GM12878 (cell line): ENCODE measurements at regions not wholly inside any gene's neighbourhood (a gene's known extent, or its start where the extent isn't known, plus 50 kb on each side); places are given as distances from the start of the nearest gene placed in this dataset.
"Not testable (repeated sequence)": the region's sequence is repeated elsewhere in the genome, so short reads cannot be mapped to it uniquely, and the experiment has no call there.

Experiments used
- CTCF ChIP-seq, 3 experiments: IDR thresholded peaks in 2 of 3; conservative IDR thresholded peaks in 1 of 3; 2 replicates each; pipeline ENCODE4 v1.5.1; 2011; ENCODE audit warnings: low read depth in 3 of 3, low read length in 3 of 3, mild to moderate bottlenecking in 3 of 3, control low read depth in 2 of 3, moderate library complexity in 2 of 3, inconsistent platforms in 1 of 3, mixed read lengths in 1 of 3; ENCODE audit not compliant: control insufficient read depth in 2 of 3, insufficient read depth in 1 of 3; ENCODE audit errors: extremely low read depth in 1 of 3
- EP300 ChIP-seq, 2 experiments: fragments of 150-350 bp in 1 of 2; IDR thresholded peaks; 2 replicates each; pipeline ENCODE4 v1.6.1; 2011 to 2012; ENCODE audit warnings: low read depth in 2 of 2, low read length in 2 of 2, borderline replicate concordance in 1 of 2, improper control_type of control experiment in 1 of 2, inconsistent platforms in 1 of 2; ENCODE audit not compliant: control insufficient read depth in 1 of 2
- NFIC ChIP-seq: IDR thresholded peaks from 2 replicates; pipeline ENCODE4 v1.6.1; 2012; ENCODE audit warnings: low read depth, mild to moderate bottlenecking, inconsistent platforms, low read length, moderate library complexity
- NFYB ChIP-seq: IDR thresholded peaks from 2 replicates; pipeline ENCODE4 v1.6.1; 2011; ENCODE audit warnings: low read depth, mild to moderate bottlenecking, low read length, improper control_type of control experiment, moderate library complexity; ENCODE audit not compliant: insufficient read depth
- NR2F1 ChIP-seq: fragments of 450-650 bp; conservative IDR thresholded peaks from 2 replicates; pipeline ENCODE4 v1.6.1; 2017; ENCODE audit warnings: mild to moderate bottlenecking
- PBX3 ChIP-seq: IDR thresholded peaks from 2 replicates; pipeline ENCODE4 v1.6.1; 2011; ENCODE audit warnings: mild to moderate bottlenecking, low read depth, low read length, moderate library complexity; ENCODE audit not compliant: insufficient replicate concordance
- POLR2A ChIP-seq: IDR thresholded peaks from 2 replicates; pipeline ENCODE4 v1.6.1; 2011; ENCODE audit warnings: low read depth, mild to moderate bottlenecking, low read length
- RFX5 ChIP-seq: IDR thresholded peaks from 2 replicates; pipeline ENCODE4 v1.6.1; 2011; ENCODE audit warnings: low read depth, low read length, improper control_type of control experiment
- STAT1 ChIP-seq: fragments of 450-650 bp; conservative IDR thresholded peaks from 2 replicates; pipeline ENCODE4 v1.6.1; 2014; ENCODE audit warnings: antibody characterized with exemption, mild to moderate bottlenecking
- TCF12 ChIP-seq: IDR thresholded peaks from 2 replicates; pipeline ENCODE4 v1.6.1; 2011; ENCODE audit warnings: low read depth, mild to moderate bottlenecking, low read length

GRCh38 chr5:53268241-53268640 lies 158.7 kb upstream of the MOCS2 start:
- TF ChIP-seq PBX3; STAT1; TCF12; POLR2A; NFYB; RFX5; EP300 (IDR thresholded peaks at IDR 0.05; ENCODE audit: borderline replicate concordance in 1 of 2, control insufficient read depth in 1 of 2, low read depth in 2 of 2, low read length in 2 of 2); CTCF (IDR thresholded peaks at IDR 0.05 in 2 of 3, conservative IDR thresholded peaks at IDR 0.05 in 1 of 3; ENCODE audit: control insufficient read depth in 2 of 3, extremely low read depth in 1 of 3, insufficient read depth in 1 of 3, low read depth in 3 of 3, low read length in 3 of 3); NR2F1; NFIC: not testable (repeated sequence)
